ENCODE measurements at regions not wholly inside any gene's neighbourhood (a gene's known extent, or its start where the extent isn't known, plus 50 kb on each side); places are given as distances from the start of the nearest gene placed in this dataset.

- Histone ChIP-seq H3K27ac (ENCODE audit: low read depth in 1 of 2, low read length in 1 of 2) (no peak overlapping the region), H3K9me3 (ENCODE audit: control insufficient read depth in 2 of 2, insufficient read depth in 1 of 2, low read length in 1 of 2) (no peaks in the 10 kb centered on the region), H3K36me3 (ENCODE audit: control insufficient read depth in 2 of 2, insufficient read depth in 2 of 2, low read length in 1 of 2) (no peaks in the 10 kb centered on the region), H3K4me3 (ENCODE audit: low read length in 2 of 2) (no peak overlapping the region), H3K27me3 (ENCODE audit: control insufficient read depth in 2 of 2, insufficient read depth in 1 of 2, low read length in 1 of 2) (no peaks in the 10 kb centered on the region), H3K4me1 (ENCODE audit: control insufficient read depth in 2 of 2, insufficient read depth in 2 of 2, low read length in 2 of 2) (no peaks in the 10 kb centered on the region)
- DNase-seq (ENCODE audit: low read depth in 6 of 9, low spot score in 9 of 9) = no peak
- WGBS = 93% methylated on average over 10 of the region's 10 CpGs
Measured at GRCh38 chr9:92187989-92188714, 72.9 kb upstream of the SPTLC1 start.

- no peak overlapping the region for H3K4me3 ChIP-seq (ENCODE audit: low read length in 2 of 2)
- no peaks in the 10 kb centered on the region for H3K9me3 ChIP-seq (ENCODE audit: control insufficient read depth in 2 of 2, insufficient read depth in 1 of 2, low read length in 1 of 2)
- H3K36me3 ChIP-seq (ENCODE audit: control insufficient read depth in 2 of 2, insufficient read depth in 2 of 2, low read length in 1 of 2) = no peaks in the 10 kb centered on the region
- H3K4me1 ChIP-seq (ENCODE audit: control insufficient read depth in 2 of 2, insufficient read depth in 2 of 2, low read length in 2 of 2) = no peaks in the 10 kb centered on the region
- H3K27ac ChIP-seq (ENCODE audit: low read depth in 1 of 2, low read length in 1 of 2) = no peak overlapping the region
- whole genome bisulfite sequencing = 90% methylated on average over 3 of the region's 3 CpGs
- DNase-seq (ENCODE audit: low read depth in 6 of 9, low spot score in 9 of 9) = no peak
- H3K27me3 ChIP-seq (ENCODE audit: control insufficient read depth in 2 of 2, insufficient read depth in 1 of 2, low read length in 1 of 2) = no peaks in the 10 kb centered on the region
Measured at GRCh38 chr9:92187390-92187789, 72.2 kb upstream of the SPTLC1 start.

- no peaks in the 10 kb centered on the region for H3K36me3 ChIP-seq (ENCODE audit: control insufficient read depth in 2 of 2, insufficient read depth in 2 of 2, low read length in 1 of 2)
- 92% methylated on average over 7 of the region's 7 CpGs for WGBS
- no peak for DNase-seq (ENCODE audit: low read depth in 6 of 9, low spot score in 9 of 9)
Measured at GRCh38 chr9:92186631-92187030, 71.4 kb upstream of the SPTLC1 start.

GRCh38 chr9:92185681-92186080, 70.5 kb upstream of the SPTLC1 start:
- Histone ChIP-seq H3K4me3 (ENCODE audit: low read length in 2 of 2) (no peak overlapping the region), H3K36me3 (ENCODE audit: control insufficient read depth in 2 of 2, insufficient read depth in 2 of 2, low read length in 1 of 2) (no peaks in the 10 kb centered on the region), H3K27ac (ENCODE audit: low read depth in 1 of 2, low read length in 1 of 2) (no peak overlapping the region), H3K9me3 (ENCODE audit: control insufficient read depth in 2 of 2, insufficient read depth in 1 of 2, low read length in 1 of 2) (peaks cover 0 to 4% of the 10 kb centered on the region in 2 donors), H3K4me1 (ENCODE audit: control insufficient read depth in 2 of 2, insufficient read depth in 2 of 2, low read length in 2 of 2) (no peaks in the 10 kb centered on the region), H3K27me3 (ENCODE audit: control insufficient read depth in 2 of 2, insufficient read depth in 1 of 2, low read length in 1 of 2) (no peaks in the 10 kb centered on the region)
- DNase-seq (ENCODE audit: low read depth in 6 of 9, low spot score in 9 of 9) = no peak
- 98% methylated on average over 5 of the region's 5 CpGs for WGBS

More at GRCh38 chr9:92186631-92187030, 71.4 kb upstream of the SPTLC1 start:
- H3K4me3 ChIP-seq (ENCODE audit: low read length in 2 of 2) = no peak overlapping the region
- no peak overlapping the region for H3K27ac ChIP-seq (ENCODE audit: low read depth in 1 of 2, low read length in 1 of 2)
- peaks cover 0 to 3% of the 10 kb centered on the region in 2 donors for H3K9me3 ChIP-seq (ENCODE audit: control insufficient read depth in 2 of 2, insufficient read depth in 1 of 2, low read length in 1 of 2)
- H3K4me1 ChIP-seq (ENCODE audit: control insufficient read depth in 2 of 2, insufficient read depth in 2 of 2, low read length in 2 of 2) = no peaks in the 10 kb centered on the region
- H3K27me3 ChIP-seq (ENCODE audit: control insufficient read depth in 2 of 2, insufficient read depth in 1 of 2, low read length in 1 of 2) = no peaks in the 10 kb centered on the region

- H3K4me1 ChIP-seq (ENCODE audit: control insufficient read depth in 2 of 2, insufficient read depth in 2 of 2, low read length in 2 of 2) = no peaks in the 10 kb centered on the region
- WGBS = 94% methylated on average over 9 of the region's 9 CpGs
Measured at GRCh38 chr9:92185096-92185495, 69.9 kb upstream of the SPTLC1 start.

GRCh38 chr9:92184041-92184564, 68.9 kb upstream of the SPTLC1 start:
- H3K36me3 ChIP-seq (ENCODE audit: control insufficient read depth in 2 of 2, insufficient read depth in 2 of 2, low read length in 1 of 2) = no peaks in the 10 kb centered on the region
- H3K27ac ChIP-seq (ENCODE audit: low read depth in 1 of 2, low read length in 1 of 2) = no peak overlapping the region
- DNase-seq (ENCODE audit: low read depth in 6 of 9, low spot score in 9 of 9) = no peak
- WGBS = 93% methylated on average over 1 of the region's 1 CpG
- no peak overlapping the region for H3K4me3 ChIP-seq (ENCODE audit: low read length in 2 of 2)
- no peaks in the 10 kb centered on the region for H3K27me3 ChIP-seq (ENCODE audit: control insufficient read depth in 2 of 2, insufficient read depth in 1 of 2, low read length in 1 of 2)
- H3K9me3 ChIP-seq (ENCODE audit: control insufficient read depth in 2 of 2, insufficient read depth in 1 of 2, low read length in 1 of 2) = peaks cover 0 to 4% of the 10 kb centered on the region in 2 donors
- no peaks in the 10 kb centered on the region for H3K4me1 ChIP-seq (ENCODE audit: control insufficient read depth in 2 of 2, insufficient read depth in 2 of 2, low read length in 2 of 2)

More at GRCh38 chr9:92185096-92185495, 69.9 kb upstream of the SPTLC1 start:
- no peak for DNase-seq (ENCODE audit: low read depth in 6 of 9, low spot score in 9 of 9)
- H3K9me3 ChIP-seq (ENCODE audit: control insufficient read depth in 2 of 2, insufficient read depth in 1 of 2, low read length in 1 of 2) = peaks cover 0 to 4% of the 10 kb centered on the region in 2 donors
- no peaks in the 10 kb centered on the region for H3K36me3 ChIP-seq (ENCODE audit: control insufficient read depth in 2 of 2, insufficient read depth in 2 of 2, low read length in 1 of 2)
- no peak overlapping the region for H3K4me3 ChIP-seq (ENCODE audit: low read length in 2 of 2)
- no peaks in the 10 kb centered on the region for H3K27me3 ChIP-seq (ENCODE audit: control insufficient read depth in 2 of 2, insufficient read depth in 1 of 2, low read length in 1 of 2)
- no peak overlapping the region for H3K27ac ChIP-seq (ENCODE audit: low read depth in 1 of 2, low read length in 1 of 2)

- WGBS = 91% methylated on average over 5 of the region's 5 CpGs
- no peak overlapping the region for H3K4me3 ChIP-seq (ENCODE audit: low read length in 2 of 2)
- DNase-seq (ENCODE audit: low read depth in 6 of 9, low spot score in 9 of 9) = no peak
Measured at GRCh38 chr9:92183449-92183848, 68.2 kb upstream of the SPTLC1 start.

GRCh38 chr9:92181296-92181695, 66.1 kb upstream of the SPTLC1 start:
- H3K36me3 ChIP-seq (ENCODE audit: control insufficient read depth in 2 of 2, insufficient read depth in 2 of 2, low read length in 1 of 2) = no peaks in the 10 kb centered on the region
- no peaks in the 10 kb centered on the region for H3K4me1 ChIP-seq (ENCODE audit: control insufficient read depth in 2 of 2, insufficient read depth in 2 of 2, low read length in 2 of 2)
- H3K27ac ChIP-seq (ENCODE audit: low read depth in 1 of 2, low read length in 1 of 2) = no peak overlapping the region
- DNase-seq (ENCODE audit: low read depth in 6 of 9, low spot score in 9 of 9) = no peak
- no peaks in the 10 kb centered on the region for H3K27me3 ChIP-seq (ENCODE audit: control insufficient read depth in 2 of 2, insufficient read depth in 1 of 2, low read length in 1 of 2)
- WGBS = 28% methylated on average over 4 of the region's 4 CpGs
- no peak overlapping the region for H3K4me3 ChIP-seq (ENCODE audit: low read length in 2 of 2)
- peaks cover 0 to 4% of the 10 kb centered on the region in 2 donors for H3K9me3 ChIP-seq (ENCODE audit: control insufficient read depth in 2 of 2, insufficient read depth in 1 of 2, low read length in 1 of 2)

More at GRCh38 chr9:92183449-92183848, 68.2 kb upstream of the SPTLC1 start:
- H3K36me3 ChIP-seq (ENCODE audit: control insufficient read depth in 2 of 2, insufficient read depth in 2 of 2, low read length in 1 of 2) = no peaks in the 10 kb centered on the region
- H3K27me3 ChIP-seq (ENCODE audit: control insufficient read depth in 2 of 2, insufficient read depth in 1 of 2, low read length in 1 of 2) = no peaks in the 10 kb centered on the region
- H3K4me1 ChIP-seq (ENCODE audit: control insufficient read depth in 2 of 2, insufficient read depth in 2 of 2, low read length in 2 of 2) = no peaks in the 10 kb centered on the region
- peaks cover 0 to 4% of the 10 kb centered on the region in 2 donors for H3K9me3 ChIP-seq (ENCODE audit: control insufficient read depth in 2 of 2, insufficient read depth in 1 of 2, low read length in 1 of 2)
- no peak overlapping the region for H3K27ac ChIP-seq (ENCODE audit: low read depth in 1 of 2, low read length in 1 of 2)

- WGBS = 47% methylated on average over 7 of the region's 7 CpGs
- H3K4me3 ChIP-seq (ENCODE audit: low read length in 2 of 2) = no peak overlapping the region
- no peak overlapping the region for H3K27ac ChIP-seq (ENCODE audit: low read depth in 1 of 2, low read length in 1 of 2)
- no peaks in the 10 kb centered on the region for H3K27me3 ChIP-seq (ENCODE audit: control insufficient read depth in 2 of 2, insufficient read depth in 1 of 2, low read length in 1 of 2)
- peaks cover 0 to 4% of the 10 kb centered on the region in 2 donors for H3K9me3 ChIP-seq (ENCODE audit: control insufficient read depth in 2 of 2, insufficient read depth in 1 of 2, low read length in 1 of 2)
- no peak for DNase-seq (ENCODE audit: low read depth in 6 of 9, low spot score in 9 of 9)
- H3K4me1 ChIP-seq (ENCODE audit: control insufficient read depth in 2 of 2, insufficient read depth in 2 of 2, low read length in 2 of 2) = no peaks in the 10 kb centered on the region
- H3K36me3 ChIP-seq (ENCODE audit: control insufficient read depth in 2 of 2, insufficient read depth in 2 of 2, low read length in 1 of 2) = no peaks in the 10 kb centered on the region
Measured at GRCh38 chr9:92180669-92181181, 65.5 kb upstream of the SPTLC1 start.

Data from thymus (tissue), 11 donors.